Panc1 (cell line): ENCODE measurements at regions not wholly inside any gene's neighbourhood (a gene's known extent, or its start where the extent isn't known, plus 50 kb on each side); places are given as distances from the start of the nearest gene placed in this dataset.

Source experiments
- ATAC-seq: fragments of 200-7000 bp; cut with Tn5 transposase; 2 replicates; pipeline ENCODE4 v1.9.1; 2020; ENCODE audit warnings: mild to moderate bottlenecking, moderate library complexity
- BruUV-seq: library from RNA; stranded (reverse); fragments of 400-500 nt; replicated peaks from 2 replicates; lab custom pipeline; 2021; lab: Mats Ljungman, UMichigan
- CTCF ChIA-PET: fragments of 300-600 bp; sonication (Branson Sonifier 250); formaldehyde crosslinking; loops from one replicate; lab custom pipeline; 2022; ENCODE audit warnings: antibody characterized with exemption; lab: Charles Lee
- POLR2A ChIA-PET: fragments of 300-600 bp; sonication (Branson Sonifier 250); formaldehyde crosslinking; loops from one replicate; lab custom pipeline; 2022; ENCODE audit warnings: antibody characterized with exemption; lab: Charles Lee
- DNase-seq: peaks from one replicate; pipeline ENCODE4 v3.0.0-alpha.2; 2010; ENCODE audit warnings: low read depth, low spot score
- H3K27ac ChIP-seq: 2 replicates; pipeline ENCODE4 v1.5.1; 2011; ENCODE audit warnings: mild to moderate bottlenecking, low read length, inconsistent platforms
- H3K27me3 ChIP-seq: fragments of 200-500 bp; sonication (Bioruptor generic); 2 replicates; pipeline ENCODE4 v1.6.0; 2014; ENCODE audit warnings: low read length, inconsistent platforms; ENCODE audit not compliant: control insufficient read depth, insufficient read depth
- H3K36me3 ChIP-seq: fragments of 200-500 bp; sonication (Bioruptor generic); 2 replicates; pipeline ENCODE4 v1.5.1; 2014; ENCODE audit warnings: inconsistent platforms, mild to moderate bottlenecking, low read length, moderate library complexity; ENCODE audit not compliant: control insufficient read depth, insufficient read depth
- H3K4me1 ChIP-seq: 2 replicates; pipeline ENCODE4 v1.5.1; 2011; ENCODE audit warnings: inconsistent platforms, mild to moderate bottlenecking, low read length, moderate library complexity; ENCODE audit not compliant: control insufficient read depth, insufficient read depth
- H3K4me3 ChIP-seq, 2 experiments: 2 replicates each; pipeline ENCODE4 v1.5.1; 2011 to 2012; ENCODE audit warnings: low read depth in 2 of 2, low read length in 2 of 2, mild to moderate bottlenecking in 2 of 2, inconsistent platforms in 1 of 2, moderate library complexity in 1 of 2
- H3K9me3 ChIP-seq: fragments of 200-500 bp; sonication (Bioruptor generic); 2 replicates; pipeline ENCODE4 v1.5.1; 2014; ENCODE audit warnings: low read depth, mild to moderate bottlenecking, inconsistent platforms, low read length, moderate library complexity; ENCODE audit not compliant: control insufficient read depth, insufficient read depth
- POLR2AphosphoS5 ChIP-seq: IDR thresholded peaks from 2 replicates; pipeline ENCODE4 v1.6.1; 2012; ENCODE audit warnings: mild to moderate bottlenecking, low read depth, low read length, moderate library complexity
- SIN3A ChIP-seq: IDR thresholded peaks from 2 replicates; pipeline ENCODE4 v1.6.1; 2012; ENCODE audit warnings: low read depth, mild to moderate bottlenecking, low read length, moderate library complexity, borderline replicate concordance; ENCODE audit not compliant: insufficient read depth
- TCF7L2 ChIP-seq: IDR thresholded peaks from 2 replicates; pipeline ENCODE4 v1.6.1; 2011; ENCODE audit warnings: mild to moderate bottlenecking, low read depth, low read length, inconsistent platforms
- in situ Hi-C: cut with HindIII; loops from 2 replicates; pipeline ENCODE4 v1.10.0; 2016; ENCODE audit warnings: low sequenced_read_pairs, low pct_unique_long_range_greater_than_20kb
- intact Hi-C: fragments of 100-400 bp; cut with micrococcal nuclease; formaldehyde crosslinking; loops from one replicate; pipeline ENCODE4 v1.10.0; 2022; ENCODE audit not compliant: unreplicated experiment
- TF ChIP-seq, protein P1 (sequence below): fragments of 450-650 bp; IDR thresholded peaks from 2 replicates; pipeline ENCODE4 v1.5.1; 2017; ENCODE audit warnings: mild to moderate bottlenecking
- TF ChIP-seq, protein P2 (sequence below), 2 experiments: IDR thresholded peaks; 2 replicates each; pipeline ENCODE4 v1.6.1; 2011 to 2012; ENCODE audit warnings: low read depth in 2 of 2, control low read depth in 1 of 2, low read length in 1 of 2, mild to moderate bottlenecking in 1 of 2, moderate library complexity in 1 of 2; ENCODE audit not compliant: insufficient read depth in 1 of 2

DNA sequence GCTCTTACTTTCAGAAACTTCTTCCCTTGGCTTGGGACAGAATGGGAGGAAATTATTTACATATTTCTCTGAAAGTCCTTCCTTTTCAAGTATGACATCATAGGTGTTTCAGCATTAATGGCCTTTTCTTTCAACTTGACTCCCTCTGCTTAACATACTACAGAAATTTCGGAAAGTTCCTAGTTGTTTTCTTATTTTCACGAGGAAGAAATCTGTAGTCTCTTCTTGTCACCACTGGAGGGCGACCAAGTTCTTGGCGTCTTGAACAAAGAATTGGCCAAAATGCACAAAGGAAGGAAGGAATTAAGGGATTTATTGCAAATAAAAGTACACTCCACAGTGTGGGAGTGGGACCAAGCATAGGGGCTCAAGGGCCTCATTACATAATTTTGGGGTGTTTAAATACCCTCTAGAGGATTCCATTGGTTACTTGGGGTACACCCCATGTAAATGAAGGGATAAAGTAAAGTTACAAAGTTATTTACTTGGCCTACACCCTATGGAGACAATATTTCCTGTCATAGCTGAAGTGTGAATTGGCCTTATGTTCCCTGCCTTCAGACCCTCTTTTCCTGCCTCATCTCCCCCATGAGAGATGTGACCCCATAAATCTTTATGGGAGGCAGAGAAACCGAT is 70.4 kb downstream of the RPL10L start:
- no peaks in the 10 kb centered on the region for H3K36me3 ChIP-seq
- H3K4me3 ChIP-seq: no peak overlapping the region
- H3K27me3 ChIP-seq: no peaks in the 10 kb centered on the region
- intact Hi-C loops: no loop called here
- CTCF ChIA-PET: no interaction called here
- no peak overlapping the region for H3K27ac ChIP-seq
- ATAC-seq (no peak), DNase-seq (no peak)
- POLR2A ChIA-PET: no interaction called here
- no TSS peak for BruUV-seq
- H3K4me1 ChIP-seq: no peaks in the 10 kb centered on the region
- no peaks in the 10 kb centered on the region for H3K9me3 ChIP-seq
- TF ChIP-seq, protein P1, sequence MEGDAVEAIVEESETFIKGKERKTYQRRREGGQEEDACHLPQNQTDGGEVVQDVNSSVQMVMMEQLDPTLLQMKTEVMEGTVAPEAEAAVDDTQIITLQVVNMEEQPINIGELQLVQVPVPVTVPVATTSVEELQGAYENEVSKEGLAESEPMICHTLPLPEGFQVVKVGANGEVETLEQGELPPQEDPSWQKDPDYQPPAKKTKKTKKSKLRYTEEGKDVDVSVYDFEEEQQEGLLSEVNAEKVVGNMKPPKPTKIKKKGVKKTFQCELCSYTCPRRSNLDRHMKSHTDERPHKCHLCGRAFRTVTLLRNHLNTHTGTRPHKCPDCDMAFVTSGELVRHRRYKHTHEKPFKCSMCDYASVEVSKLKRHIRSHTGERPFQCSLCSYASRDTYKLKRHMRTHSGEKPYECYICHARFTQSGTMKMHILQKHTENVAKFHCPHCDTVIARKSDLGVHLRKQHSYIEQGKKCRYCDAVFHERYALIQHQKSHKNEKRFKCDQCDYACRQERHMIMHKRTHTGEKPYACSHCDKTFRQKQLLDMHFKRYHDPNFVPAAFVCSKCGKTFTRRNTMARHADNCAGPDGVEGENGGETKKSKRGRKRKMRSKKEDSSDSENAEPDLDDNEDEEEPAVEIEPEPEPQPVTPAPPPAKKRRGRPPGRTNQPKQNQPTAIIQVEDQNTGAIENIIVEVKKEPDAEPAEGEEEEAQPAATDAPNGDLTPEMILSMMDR: peak; percentile 67
- TF ChIP-seq SIN3A (no peak), POLR2AphosphoS5 (no peak), TCF7L2 (no peak)
- TF ChIP-seq, protein P2, sequence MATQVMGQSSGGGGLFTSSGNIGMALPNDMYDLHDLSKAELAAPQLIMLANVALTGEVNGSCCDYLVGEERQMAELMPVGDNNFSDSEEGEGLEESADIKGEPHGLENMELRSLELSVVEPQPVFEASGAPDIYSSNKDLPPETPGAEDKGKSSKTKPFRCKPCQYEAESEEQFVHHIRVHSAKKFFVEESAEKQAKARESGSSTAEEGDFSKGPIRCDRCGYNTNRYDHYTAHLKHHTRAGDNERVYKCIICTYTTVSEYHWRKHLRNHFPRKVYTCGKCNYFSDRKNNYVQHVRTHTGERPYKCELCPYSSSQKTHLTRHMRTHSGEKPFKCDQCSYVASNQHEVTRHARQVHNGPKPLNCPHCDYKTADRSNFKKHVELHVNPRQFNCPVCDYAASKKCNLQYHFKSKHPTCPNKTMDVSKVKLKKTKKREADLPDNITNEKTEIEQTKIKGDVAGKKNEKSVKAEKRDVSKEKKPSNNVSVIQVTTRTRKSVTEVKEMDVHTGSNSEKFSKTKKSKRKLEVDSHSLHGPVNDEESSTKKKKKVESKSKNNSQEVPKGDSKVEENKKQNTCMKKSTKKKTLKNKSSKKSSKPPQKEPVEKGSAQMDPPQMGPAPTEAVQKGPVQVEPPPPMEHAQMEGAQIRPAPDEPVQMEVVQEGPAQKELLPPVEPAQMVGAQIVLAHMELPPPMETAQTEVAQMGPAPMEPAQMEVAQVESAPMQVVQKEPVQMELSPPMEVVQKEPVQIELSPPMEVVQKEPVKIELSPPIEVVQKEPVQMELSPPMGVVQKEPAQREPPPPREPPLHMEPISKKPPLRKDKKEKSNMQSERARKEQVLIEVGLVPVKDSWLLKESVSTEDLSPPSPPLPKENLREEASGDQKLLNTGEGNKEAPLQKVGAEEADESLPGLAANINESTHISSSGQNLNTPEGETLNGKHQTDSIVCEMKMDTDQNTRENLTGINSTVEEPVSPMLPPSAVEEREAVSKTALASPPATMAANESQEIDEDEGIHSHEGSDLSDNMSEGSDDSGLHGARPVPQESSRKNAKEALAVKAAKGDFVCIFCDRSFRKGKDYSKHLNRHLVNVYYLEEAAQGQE (IDR thresholded peaks at IDR 0.05; ENCODE audit: insufficient read depth in 1 of 2, low read depth in 2 of 2, low read length in 1 of 2): no peak
- in situ Hi-C loops: no loop called here

DNA sequence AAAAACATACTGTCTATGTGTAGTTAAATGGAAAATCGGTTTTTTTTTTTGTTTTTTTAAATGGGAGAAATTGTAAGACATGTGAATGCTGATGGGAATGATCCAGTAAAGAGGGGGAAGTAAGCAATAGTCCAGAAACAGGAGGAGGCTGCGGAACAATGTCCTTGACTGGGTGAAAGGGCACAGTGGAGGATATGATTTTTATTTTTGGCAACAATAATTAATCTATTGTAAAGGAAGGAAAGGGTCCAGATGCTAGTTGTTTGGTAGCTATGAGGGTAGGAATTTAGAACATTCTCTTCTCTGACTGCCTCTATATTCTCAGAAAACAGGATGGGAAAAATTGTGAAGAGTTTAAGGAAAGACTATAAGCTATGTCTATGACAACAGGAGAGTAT is 76.6 kb downstream of the RPL10L start:
- BruUV-seq: no TSS peak
- in situ Hi-C loops: no loop called here
- POLR2A ChIA-PET: no interaction called here
- DNase-seq (no peak), ATAC-seq (no peak)
- no peaks in the 10 kb centered on the region for H3K4me1 ChIP-seq
- H3K9me3 ChIP-seq: no peaks in the 10 kb centered on the region
- intact Hi-C loops: no loop called here
- no peak for TF ChIP-seq TCF7L2
- TF ChIP-seq SIN3A: no peak
- TF ChIP-seq, protein P2 (IDR thresholded peaks at IDR 0.05; ENCODE audit: insufficient read depth in 1 of 2, low read depth in 2 of 2, low read length in 1 of 2): no peak
- no peaks in the 10 kb centered on the region for H3K36me3 ChIP-seq
- no peak overlapping the region for H3K27ac ChIP-seq
- H3K27me3 ChIP-seq: no peaks in the 10 kb centered on the region
- CTCF ChIA-PET: no interaction called here
- no peak overlapping the region for H3K4me3 ChIP-seq
